GM18502 (cell line): ENCODE measurements at regions not wholly inside any gene's neighbourhood (a gene's known extent, or its start where the extent isn't known, plus 50 kb on each side); places are given as distances from the start of the nearest gene placed in this dataset.

ENCODE experiments used
- ATAC-seq: cut with Tn5 transposase; IDR thresholded peaks from one replicate; pipeline ENCODE4 v1.9.1; 2021; ENCODE audit warnings: mild to moderate bottlenecking; ENCODE audit not compliant: unreplicated experiment, poor library complexity

DNA sequence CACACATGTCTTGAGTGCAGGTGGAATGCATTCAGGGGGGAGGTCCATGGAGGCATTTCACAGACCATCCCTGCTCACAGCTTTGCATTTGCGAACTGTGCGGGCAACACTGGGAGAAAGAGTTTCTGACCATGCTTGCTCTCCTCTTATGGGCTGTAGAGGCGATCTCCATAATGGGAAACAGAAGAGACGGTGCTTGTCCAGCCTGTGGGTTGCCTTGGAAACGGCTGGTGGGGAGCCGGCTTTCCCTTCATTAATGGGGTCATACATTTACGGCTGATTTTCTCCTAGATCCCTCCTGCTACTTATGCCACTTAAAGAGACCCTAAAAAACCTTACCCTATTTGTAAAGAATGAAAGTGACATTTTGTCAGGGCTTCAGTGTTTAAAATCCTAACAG lies 147.4 kb downstream of the SOX11 start:
- ATAC-seq, result no peak

DNA sequence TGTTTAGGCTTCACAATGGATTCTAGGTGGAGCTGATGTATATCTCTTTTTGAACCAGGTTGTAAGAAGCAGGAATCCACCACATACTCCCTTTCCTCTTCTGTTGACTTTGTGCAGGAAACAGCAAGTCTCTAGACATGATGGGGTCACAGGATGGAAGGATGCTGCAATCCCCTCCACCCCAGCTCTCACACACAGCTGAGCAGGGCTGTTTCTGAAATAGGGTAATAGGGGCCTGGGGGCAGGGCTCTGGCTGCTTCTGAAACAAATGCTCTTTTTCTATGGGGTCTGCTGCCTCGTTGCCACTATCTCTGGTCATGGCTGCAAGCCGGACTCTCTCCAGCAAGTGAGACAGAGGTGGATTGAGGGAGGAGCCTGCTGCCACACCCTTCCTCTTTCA lies 148.9 kb downstream of the SOX11 start:
- no peak for ATAC-seq

DNA sequence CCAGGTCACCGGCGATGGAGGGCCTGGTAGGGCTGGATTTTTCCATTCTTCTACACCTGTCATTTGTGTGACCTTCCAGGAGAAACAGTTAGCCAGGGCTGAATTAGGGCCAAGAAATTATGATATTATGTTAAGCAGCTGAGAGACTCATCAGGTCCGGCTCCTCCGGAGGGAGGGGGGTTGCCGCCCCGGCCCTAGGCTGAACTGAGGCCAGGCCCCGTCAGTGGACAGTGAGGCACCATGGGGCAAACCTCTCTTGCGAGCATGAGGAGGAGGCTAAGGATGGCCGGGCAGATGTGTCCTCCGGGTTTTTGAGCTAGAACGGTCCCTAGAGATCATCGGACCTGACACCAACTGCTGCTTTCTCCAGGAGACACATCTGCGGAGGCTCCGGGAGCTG lies 150.1 kb downstream of the SOX11 start:
- ATAC-seq, result no peak

DNA sequence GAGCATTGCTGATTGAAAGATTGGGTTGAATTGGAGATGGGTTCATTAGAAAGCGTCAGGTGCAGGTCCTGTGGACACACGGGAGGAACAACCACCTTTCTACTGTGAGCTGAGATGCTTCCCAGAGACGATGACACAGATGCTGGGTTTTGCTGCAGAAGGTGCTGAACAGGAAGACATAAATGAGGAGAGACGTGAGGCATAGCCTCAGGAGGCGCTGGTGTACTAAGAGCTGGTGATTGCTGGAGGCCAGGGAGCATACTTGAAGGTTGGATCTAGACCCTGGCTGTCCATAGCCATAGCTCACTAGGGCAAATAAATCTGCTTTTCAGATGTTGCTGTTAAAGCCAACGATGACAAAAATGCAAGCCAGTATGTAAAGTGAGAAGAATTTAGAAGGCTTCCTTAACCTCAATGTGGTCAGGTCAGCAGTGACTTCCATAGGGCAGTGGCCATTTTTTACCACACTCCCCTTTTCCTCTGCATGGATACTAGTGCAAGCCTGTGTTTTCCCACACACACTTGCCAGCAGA lies 153.7 kb downstream of the SOX11 start:
- ATAC-seq, result no peak

DNA sequence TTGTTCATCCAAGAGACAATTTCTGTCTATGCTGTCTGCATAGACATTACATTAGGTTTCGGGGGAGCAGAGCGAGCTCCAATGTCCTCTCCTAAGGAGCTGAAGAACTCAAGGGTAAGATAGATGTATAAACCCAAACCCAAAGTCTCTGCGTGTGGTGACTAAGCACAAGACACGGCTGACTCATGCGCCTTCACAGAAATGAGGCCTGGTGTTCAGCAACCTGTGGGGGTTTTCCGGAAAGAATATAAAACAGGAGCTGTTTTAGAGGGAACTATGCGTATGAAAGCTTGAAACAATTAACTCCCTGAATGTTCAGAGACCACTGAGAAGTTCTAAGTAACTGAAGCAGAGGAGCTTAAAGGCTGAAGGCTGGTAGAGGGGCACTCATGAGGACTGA lies 154.7 kb downstream of the SOX11 start:
- no peak for ATAC-seq

DNA sequence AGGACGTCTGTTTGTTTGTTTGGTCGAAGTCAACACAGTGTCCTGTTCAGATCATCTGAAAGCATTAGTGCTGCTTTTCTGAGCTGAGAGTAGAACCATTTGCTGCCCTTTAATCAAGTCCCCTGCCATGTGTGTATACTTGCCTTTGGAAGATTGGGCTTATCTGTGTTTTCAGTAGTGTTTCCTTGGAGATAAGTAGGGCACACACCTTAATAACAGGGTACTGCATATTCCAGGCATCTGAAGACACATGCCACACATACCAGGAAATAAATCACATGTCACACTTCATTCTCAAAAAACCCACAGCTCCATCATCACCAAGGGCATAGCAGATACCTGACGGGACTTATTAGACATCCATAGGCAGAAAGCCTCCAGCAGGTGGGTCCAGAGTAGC lies 157.4 kb downstream of the SOX11 start:
- ATAC-seq, result no peak

DNA sequence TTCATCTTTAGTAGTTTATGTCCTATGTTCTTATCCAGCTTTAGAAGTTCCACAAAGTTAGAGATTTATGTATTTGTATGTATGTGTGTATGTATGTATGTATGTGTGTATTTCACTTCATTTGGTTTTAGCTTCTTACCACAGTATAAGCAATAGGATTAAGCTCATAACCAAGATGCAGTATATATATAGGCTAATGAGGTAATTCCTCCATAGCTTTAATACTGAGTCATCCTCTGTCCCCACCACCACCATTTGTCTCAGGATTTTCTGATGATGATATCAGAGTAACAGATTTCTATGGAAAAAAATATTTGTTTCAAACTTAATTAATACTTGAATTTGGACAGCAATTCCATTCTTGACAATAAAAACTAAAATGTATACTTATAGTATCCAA lies 159.2 kb downstream of the SOX11 start:
- no peak for ATAC-seq

DNA sequence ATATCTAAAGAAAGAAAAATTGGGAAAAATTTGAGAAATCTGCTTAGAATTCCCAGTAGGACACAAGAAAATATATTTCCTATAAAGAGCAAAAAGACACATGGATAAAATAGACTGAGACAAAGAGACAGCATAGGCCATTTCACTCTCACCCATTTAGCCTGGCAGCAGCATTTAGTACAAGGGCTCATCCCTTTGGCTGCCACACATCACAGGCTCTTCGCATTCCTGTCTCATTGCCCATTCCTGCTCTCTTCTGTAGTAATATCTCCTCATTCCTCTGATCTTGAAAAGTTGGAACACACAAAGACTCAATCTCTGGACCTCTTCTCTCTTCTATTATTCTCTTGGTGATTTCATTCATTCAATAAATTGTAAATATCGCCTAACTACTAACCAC lies 162.6 kb downstream of the SOX11 start:
- no peak for ATAC-seq

DNA sequence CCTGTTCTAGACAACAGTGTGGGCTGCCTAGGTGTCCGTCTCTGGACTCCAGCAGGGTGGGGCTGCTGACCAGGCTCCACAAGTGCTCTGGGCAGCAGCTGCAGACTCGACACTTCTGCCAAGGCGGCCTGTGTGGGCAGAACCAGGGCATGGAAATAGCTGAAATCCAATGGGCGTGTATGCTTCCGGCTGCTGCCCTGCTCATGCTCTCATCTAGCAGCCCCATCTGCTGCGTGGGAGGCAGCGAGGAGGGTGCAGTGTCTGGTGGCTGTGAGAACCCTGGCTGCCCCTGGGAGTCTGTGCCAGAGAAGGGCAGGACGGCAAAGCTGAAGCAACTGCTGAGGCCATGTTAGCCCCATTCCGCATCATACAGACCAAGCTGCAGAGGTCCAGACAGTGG lies 174.9 kb downstream of the SOX11 start:
- ATAC-seq, result no peak

DNA sequence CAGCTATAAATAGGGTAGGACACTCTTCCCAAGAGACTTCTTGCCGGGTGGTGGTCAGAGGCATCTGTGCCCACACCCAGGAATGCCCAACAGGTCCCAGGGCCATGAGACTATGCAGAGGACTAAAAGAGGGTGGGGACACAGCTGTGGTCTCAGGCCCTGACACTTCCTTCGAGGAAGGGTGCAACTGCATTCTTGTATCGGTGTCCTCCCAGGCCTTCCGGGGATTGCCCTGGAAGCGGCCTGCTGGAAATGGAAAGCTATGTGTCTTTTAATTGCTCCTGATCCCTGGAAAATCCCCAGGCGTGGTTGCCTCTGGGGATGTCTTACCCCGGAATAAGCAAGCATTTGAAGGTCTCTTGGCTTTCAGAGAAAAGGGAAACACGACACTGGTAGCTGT lies 176.7 kb downstream of the SOX11 start:
- ATAC-seq, result no peak

DNA sequence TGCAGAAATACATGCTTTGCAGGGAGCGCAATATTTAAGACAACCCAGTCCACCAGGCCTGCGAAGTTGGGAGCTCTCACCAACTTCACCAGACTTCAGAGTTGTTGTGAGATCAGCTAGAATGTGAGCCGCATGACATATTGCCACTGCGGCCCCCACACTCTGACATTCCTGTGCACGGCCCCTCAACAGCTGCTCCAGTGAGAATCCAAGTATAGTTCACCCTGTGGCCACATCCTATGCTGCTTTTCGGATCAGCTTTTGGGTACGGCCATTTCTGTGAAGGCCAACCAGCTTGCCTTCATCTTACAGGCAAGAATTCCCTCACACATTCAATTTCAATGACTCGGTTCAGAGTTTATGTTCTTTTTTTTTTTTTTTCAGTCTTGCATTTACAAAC lies 177.8 kb downstream of the SOX11 start:
- no peak for ATAC-seq

DNA sequence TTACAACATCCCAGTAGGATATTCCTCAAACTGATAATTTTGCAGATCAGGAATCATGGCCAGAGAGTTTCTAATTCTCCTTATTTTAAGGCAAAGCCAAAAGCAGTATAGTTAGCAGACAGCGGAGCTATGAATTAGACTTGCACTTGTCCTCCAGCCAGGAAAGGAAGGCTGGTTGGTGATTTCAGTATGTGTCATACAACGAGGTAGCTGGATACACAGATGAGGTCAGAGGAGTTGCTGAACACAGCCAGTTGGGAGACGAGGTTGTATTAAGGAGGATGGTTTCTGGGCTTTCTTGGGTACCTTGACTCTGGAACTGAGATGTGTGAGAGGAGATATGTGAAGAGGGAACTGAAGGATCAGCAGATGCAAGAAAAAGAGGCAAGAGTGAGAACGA lies 185.2 kb downstream of the SOX11 start:
- ATAC-seq, result no peak

DNA sequence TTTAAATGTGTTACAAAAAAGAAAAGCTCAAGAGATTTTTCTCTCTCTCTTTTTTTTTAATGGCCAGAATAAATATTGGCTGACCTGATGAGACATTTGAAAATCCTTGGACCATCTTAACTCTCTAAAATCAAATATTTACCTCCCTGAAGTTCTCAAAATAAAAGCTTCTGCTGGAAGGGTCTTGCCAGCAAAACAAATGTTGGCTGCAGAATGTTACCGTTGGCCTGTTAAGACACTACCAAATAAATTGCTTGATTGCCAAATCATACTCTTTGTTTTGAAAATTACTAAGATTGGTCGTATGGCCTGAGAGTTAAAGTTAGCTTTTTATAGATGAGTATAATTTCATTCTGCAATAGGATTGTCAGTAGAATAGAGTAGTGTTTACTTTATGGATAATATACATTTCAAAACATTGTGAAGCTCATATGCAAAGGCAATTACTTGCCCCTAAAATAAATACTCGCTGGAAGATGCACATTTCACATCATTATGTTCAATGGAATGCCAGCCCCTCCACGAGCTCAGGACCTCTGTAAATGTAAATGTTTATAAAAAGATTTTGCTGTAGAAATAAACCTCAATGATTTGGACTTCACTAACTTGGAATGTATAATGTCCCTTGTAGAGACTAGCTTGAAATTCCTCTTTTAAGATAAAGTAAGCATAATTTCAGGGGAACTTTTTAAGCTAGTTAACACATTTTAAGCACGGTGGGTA lies 193.4 kb downstream of the SOX11 start:
- no peak for ATAC-seq

DNA sequence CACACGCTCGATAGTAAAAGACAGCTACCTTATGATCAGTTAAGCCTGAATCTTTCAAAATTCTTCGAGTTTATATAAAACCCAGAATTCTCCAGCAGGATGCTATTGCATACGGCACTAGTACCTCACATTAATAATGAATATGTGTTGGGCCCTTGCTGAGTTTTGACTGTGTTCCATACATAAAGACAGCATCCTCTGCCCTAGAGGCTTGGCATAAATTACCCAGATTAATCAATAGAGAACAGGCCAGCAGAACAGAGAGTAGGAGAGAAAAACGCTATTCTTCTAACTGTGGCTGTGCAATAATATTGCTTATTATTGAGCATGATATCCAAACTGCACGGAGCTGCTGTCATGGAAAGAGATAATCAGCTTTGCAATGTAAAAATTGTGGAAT lies 194.3 kb downstream of the SOX11 start:
- ATAC-seq, result no peak

DNA sequence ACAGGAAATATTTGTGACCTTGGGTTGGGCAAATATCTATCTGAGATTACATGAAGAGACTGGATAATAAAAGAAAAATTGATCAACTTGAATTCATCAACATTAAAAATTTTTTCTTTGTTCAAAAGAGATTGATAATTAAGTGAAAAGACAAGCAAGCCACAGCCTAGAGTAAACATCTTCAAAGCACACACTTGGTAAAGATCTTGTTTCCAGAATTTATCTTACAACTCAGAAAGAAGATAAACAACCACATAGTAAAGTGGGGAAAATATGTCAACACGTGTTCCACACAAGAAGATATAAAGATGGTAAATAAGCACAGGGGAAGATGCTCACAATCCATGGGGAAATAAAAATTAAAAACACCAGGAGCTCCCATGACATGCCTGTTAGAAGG lies 195.9 kb downstream of the SOX11 start:
- ATAC-seq, result no peak

DNA sequence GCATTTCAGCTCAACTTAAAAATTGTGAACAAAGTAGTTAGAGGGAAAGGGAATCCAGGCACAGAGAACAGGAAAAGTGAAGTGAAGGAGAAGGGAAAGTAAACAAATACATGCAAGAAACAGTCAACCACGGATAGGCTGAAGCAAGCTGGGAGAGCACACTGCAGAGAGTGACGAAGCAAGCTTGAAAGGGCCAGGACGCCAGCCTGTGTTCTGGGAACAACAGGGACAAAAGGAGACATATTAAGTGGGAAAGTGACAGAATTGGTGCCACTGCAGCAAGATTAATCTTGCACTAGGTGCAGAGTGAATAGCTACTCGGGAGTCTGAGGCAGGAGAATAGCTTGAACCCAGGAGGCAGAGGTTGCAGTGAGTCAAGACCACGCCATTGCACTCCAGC lies 197.3 kb downstream of the SOX11 start:
- ATAC-seq, result no peak

DNA sequence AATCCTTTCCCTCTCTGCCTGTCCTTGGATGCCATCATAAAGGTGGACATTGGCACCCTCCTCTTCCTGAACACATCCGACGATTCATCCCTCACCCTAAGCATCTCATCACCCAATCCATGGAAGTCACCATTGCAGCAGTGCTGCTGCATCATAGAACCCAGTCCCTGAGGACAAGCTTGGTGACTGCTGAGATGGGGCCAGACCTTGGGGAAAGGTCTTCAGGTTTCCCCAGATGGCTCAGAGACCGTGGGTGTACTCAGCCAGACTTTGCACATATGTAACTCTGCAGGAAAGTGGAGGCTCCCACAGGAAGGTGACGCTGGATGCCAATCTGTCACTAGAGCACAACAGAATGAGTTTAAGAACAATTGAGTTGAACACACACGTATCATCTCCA lies 202.2 kb downstream of the SOX11 start:
- no peak for ATAC-seq

DNA sequence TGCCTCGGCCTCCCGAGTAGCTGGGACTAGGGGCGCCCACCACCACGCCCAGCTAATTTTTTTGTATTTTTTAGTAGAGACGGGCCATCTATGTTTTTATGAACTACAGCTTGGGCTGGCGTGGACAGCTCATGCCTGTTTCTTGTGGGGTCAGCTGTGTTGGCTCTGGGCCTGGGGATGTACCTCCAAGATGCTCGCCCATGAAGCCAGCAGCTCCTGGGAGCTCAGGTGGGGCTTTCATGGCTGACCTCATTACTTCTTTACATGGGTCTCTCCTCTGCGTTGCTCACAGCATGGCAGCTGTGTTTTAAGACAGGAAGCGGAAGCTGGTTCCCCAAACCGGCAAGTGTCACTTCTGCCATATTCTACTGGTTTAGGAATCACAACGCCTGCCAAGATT lies 203.1 kb downstream of the SOX11 start:
- no peak for ATAC-seq

DNA sequence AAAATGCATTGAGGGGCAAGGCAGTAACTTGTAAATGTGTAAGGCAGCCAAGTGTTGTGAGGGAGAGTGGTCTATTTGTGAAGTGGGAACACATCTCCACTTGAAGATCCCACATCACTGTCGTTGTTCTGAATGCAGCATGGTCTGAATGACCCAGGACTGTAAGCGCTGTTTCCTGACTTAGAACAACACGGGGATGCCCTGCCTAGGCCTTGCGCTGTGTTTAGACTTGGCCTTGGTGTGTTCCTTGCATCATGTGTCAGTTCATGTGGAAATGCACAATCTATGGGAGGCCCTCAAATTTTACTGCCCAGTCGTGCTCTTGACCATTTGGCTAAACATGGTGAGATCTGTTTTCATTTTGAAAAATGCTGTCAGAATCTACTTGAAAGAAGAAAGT lies 205.1 kb downstream of the SOX11 start:
- no peak for ATAC-seq

DNA sequence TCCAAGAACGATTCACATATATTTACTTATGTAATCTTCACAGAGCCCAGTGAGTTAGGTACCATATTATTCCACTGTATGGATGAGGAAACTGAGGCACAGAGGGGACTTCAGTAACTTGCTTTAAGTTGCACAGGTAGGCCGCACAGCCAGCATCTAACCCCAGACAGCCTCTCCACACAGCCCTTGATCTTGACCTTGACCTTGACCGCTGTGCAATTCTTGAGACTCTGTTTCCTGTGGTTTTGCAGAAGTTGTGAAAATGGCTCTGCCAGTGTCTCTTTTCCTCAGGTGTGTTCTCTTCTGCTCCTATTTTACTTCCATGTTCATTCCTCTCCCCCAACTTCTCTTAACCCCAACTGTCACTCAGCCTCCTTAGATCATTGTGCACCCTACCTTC lies 206.5 kb downstream of the SOX11 start:
- no peak for ATAC-seq

DNA sequence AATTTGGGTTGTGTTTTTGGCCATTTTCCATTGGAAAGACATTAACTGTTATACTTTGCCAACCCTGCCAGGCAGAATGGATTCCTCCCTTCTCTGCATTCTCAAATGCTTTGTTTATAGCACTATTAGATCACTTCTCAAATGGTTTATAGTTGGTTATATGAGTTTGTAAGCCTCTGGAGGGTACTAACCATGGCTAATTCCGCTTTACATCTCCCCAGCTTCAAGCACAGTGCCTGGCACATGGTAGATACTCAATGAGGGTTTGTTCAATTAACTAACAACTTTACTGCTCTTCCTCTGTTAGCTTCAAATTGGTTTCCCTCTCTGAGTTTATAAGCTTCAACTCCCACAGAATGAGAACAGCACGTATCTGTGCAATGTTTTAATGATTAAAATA lies 213.5 kb downstream of the SOX11 start:
- no peak for ATAC-seq

DNA sequence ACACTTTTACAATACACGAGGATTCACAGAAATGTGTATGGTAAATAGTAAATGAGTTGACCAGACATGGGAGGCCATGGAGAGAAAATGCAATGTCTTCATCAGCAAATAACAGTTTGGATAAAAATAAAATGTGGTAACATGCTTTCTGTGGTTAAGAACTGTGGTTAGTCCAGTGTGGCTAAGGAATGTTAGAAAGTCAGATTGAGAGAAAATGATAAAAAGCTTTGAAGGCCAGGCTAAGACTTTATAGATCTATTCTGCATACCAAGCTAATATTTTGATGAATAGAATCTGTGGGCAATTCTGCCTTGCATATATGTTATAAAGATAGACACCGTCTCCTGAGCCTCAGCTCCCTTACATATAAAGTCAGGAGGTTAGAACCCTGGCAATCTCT lies 215.9 kb downstream of the SOX11 start:
- ATAC-seq, result no peak

DNA sequence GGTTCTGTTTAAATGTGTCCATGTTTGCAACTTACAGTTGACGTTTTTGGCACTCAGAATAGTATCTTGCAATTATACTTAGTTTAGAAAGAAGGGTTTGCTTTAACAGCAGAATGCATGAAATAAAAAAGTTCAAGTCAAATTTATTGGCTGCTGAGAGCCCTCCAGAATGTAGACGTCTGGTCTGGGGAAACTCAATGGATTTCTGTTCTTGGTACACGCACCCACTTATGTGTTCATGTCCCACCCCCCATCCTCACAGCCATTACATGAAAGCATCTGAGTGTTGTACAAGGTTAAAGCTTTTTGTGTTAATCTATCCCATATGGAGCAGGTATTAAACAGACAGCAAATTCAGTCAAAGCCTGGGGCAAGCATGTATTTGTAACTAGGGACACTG lies 219.5 kb downstream of the SOX11 start:
- ATAC-seq, result no peak
